ENCODE measurements at regions not wholly inside any gene's neighbourhood (a gene's known extent, or its start where the extent isn't known, plus 50 kb on each side); places are given as distances from the start of the nearest gene placed in this dataset.

GRCh38 chr1:177883581-177883980 lies 86.3 kb downstream of the SEC16B start:
- TF ChIP-seq CTCF (IDR thresholded peaks at IDR 0.05): no peak
- TF ChIP-seq POLR2AphosphoS5 (IDR thresholded peaks at IDR 0.05; ENCODE audit: low read depth, low read length): no peak
- TF ChIP-seq REST (IDR thresholded peaks at IDR 0.05; ENCODE audit: insufficient read depth in 1 of 2, low read depth in 2 of 2, low read length in 1 of 2): no peak
- no peak for TF ChIP-seq SIN3A (IDR thresholded peaks at IDR 0.05; ENCODE audit: borderline replicate concordance, insufficient read depth, low read depth, low read length)
- TF ChIP-seq TCF7L2 (IDR thresholded peaks at IDR 0.05; ENCODE audit: low read depth, low read length): no peak

Data from Panc1 (cell line).